ENCODE measurements at regions not wholly inside any gene's neighbourhood (a gene's known extent, or its start where the extent isn't known, plus 50 kb on each side); places are given as distances from the start of the nearest gene placed in this dataset.

DNA sequence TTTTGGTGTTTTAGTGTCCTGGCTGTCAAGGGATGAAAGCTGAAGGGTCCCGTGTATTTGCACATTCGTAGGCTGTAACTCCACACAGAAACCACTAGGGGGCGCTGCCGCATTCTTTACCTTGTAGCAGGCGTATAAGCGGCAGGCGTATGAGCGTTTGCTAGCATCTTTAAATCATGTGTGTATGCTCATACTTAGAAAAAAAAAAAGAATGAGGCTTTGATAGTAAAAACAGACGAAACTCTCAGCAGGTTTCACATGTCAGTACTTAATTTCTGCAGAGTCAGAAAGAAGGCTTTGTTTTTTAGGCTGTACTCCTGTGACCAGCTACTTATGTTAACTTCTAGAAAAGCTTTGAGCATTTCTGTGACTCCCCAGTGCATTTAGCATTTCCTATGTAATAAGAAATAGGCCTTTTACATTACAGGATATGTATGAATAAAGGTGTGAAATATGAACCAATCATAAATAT is 218.8 kb upstream of the ADAMTSL1 start:
- peak; percentile 82 for DNase-seq (ENCODE audit: extremely low read depth, low read depth)
- TF ChIP-seq, protein P1, sequence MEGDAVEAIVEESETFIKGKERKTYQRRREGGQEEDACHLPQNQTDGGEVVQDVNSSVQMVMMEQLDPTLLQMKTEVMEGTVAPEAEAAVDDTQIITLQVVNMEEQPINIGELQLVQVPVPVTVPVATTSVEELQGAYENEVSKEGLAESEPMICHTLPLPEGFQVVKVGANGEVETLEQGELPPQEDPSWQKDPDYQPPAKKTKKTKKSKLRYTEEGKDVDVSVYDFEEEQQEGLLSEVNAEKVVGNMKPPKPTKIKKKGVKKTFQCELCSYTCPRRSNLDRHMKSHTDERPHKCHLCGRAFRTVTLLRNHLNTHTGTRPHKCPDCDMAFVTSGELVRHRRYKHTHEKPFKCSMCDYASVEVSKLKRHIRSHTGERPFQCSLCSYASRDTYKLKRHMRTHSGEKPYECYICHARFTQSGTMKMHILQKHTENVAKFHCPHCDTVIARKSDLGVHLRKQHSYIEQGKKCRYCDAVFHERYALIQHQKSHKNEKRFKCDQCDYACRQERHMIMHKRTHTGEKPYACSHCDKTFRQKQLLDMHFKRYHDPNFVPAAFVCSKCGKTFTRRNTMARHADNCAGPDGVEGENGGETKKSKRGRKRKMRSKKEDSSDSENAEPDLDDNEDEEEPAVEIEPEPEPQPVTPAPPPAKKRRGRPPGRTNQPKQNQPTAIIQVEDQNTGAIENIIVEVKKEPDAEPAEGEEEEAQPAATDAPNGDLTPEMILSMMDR (IDR thresholded peaks at IDR 0.05; ENCODE audit: low read depth, low read length, missing control alignments) = peak; percentile 88

DNA sequence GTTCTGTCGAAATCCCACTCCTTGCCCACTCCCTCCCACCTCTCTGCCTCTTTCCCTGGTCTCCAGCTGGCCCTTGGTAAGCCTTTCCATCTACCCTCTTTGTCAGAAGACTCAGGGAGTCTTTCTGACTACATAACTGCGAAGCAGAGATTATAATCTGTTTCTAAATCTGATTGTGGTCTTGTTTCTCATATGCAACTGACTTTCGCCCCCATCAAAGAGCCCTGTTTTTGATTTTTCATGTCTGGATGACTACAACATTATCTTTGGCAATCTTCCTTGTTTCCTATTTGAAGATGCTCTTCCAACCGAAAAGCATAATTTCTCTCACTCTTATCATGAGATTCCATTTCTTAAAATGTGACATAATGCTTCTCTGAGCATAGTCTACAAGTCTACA is 218.2 kb upstream of the ADAMTSL1 start:
- TF ChIP-seq, protein P1 (IDR thresholded peaks at IDR 0.05; ENCODE audit: low read depth, low read length, missing control alignments) = no peak
- H3K4me3 ChIP-seq (replicated peaks; ENCODE audit: low read depth, low read length) = no peak overlapping the region
- DNase-seq (ENCODE audit: extremely low read depth, low read depth) = no peak

More for the DNA sequence above, 218.8 kb upstream of the ADAMTSL1 start:
- no peak overlapping the region for H3K4me3 ChIP-seq (replicated peaks; ENCODE audit: low read depth, low read length)

GRCh38 chr9:18256568-18256967 is 217.4 kb upstream of the ADAMTSL1 start:
- TF ChIP-seq, protein P1 (IDR thresholded peaks at IDR 0.05; ENCODE audit: low read depth, low read length, missing control alignments) = no peak
- no peak overlapping the region for H3K4me3 ChIP-seq (replicated peaks; ENCODE audit: low read depth, low read length)
- DNase-seq (ENCODE audit: extremely low read depth, low read depth) = no peak

- DNase-seq (ENCODE audit: extremely low read depth, low read depth) = peak; percentile 40
- TF ChIP-seq, protein P1 (IDR thresholded peaks at IDR 0.05; ENCODE audit: low read depth, low read length, missing control alignments) = no peak
- H3K4me3 ChIP-seq (replicated peaks; ENCODE audit: low read depth, low read length) = no peak overlapping the region
Measured at GRCh38 chr9:18260521-18260920, 213.4 kb upstream of the ADAMTSL1 start.

- no peak for DNase-seq (ENCODE audit: extremely low read depth, low read depth)
- TF ChIP-seq, protein P1 (IDR thresholded peaks at IDR 0.05; ENCODE audit: low read depth, low read length, missing control alignments) = no peak
- no peak overlapping the region for H3K4me3 ChIP-seq (replicated peaks; ENCODE audit: low read depth, low read length)
Measured at GRCh38 chr9:18261181-18261580, 212.8 kb upstream of the ADAMTSL1 start.

DNA sequence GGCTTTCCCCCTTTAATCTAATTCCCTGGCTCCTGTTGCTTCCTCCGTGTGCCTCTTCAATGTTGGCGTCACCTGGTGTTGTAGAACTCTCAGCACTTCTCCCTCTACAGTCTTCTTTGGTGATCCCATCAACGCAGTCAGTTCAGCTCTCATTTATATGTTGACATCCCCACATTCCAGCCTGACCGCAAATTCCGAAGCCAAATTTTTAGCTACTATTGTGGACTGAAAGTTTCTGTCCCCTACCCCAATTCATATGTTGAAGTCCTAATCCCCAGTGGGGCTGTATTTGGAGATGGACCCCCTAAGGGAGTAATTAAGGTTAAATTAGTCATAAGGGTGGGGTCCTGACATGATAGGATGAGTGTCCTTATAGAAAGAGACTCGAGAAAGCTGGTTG is 210.6 kb upstream of the ADAMTSL1 start:
- DNase-seq (ENCODE audit: extremely low read depth, low read depth) = no peak
- no peak overlapping the region for H3K4me3 ChIP-seq (replicated peaks; ENCODE audit: low read depth, low read length)
- TF ChIP-seq, protein P1 (IDR thresholded peaks at IDR 0.05; ENCODE audit: low read depth, low read length, missing control alignments) = no peak

DNA sequence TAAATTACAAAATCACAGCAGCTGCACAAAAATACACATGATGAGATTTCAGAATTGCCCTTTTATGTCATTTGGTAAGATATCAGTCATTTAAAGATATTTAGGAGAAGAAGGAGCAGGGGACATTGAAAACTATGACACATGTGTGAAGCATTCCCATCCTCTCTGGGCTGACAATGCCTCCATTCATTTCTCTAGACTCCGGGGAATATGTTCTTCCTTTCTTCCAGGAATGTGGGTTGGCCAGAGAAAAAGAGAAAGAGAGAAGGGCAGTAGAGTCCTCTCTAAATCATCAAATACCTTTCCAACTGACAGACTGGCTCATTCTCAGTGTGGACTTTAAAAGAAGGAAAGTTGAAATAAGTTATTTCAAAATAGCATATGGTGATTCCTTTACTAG is 205.6 kb upstream of the ADAMTSL1 start:
- TF ChIP-seq, protein P1 (IDR thresholded peaks at IDR 0.05; ENCODE audit: low read depth, low read length, missing control alignments) = no peak
- H3K4me3 ChIP-seq (replicated peaks; ENCODE audit: low read depth, low read length) = no peak overlapping the region
- DNase-seq (ENCODE audit: extremely low read depth, low read depth) = no peak

Data from HFF-Myc (cell line).